SK-N-SH (cell line): ENCODE measurements at regions not wholly inside any gene's neighbourhood (a gene's known extent, or its start where the extent isn't known, plus 50 kb on each side); places are given as distances from the start of the nearest gene placed in this dataset.

Source experiments
- GATA2 ChIP-seq: sonication (generic); formaldehyde crosslinking; IDR thresholded peaks from 2 replicates; pipeline ENCODE4 v1.5.0; 2020; ENCODE audit warnings: mild to moderate bottlenecking, missing genetic modification reagents
- POLR2AphosphoS5 ChIP-seq: IDR thresholded peaks from 2 replicates; pipeline ENCODE4 v1.6.1; 2012; ENCODE audit warnings: low read depth, low read length
- REST ChIP-seq: IDR thresholded peaks from 2 replicates; pipeline ENCODE4 v1.6.1; 2012; ENCODE audit warnings: mild to moderate bottlenecking, low read depth, low read length, moderate library complexity
- TF ChIP-seq, protein P1 (sequence below): fragments of 200-600 bp; sonication (generic); IDR thresholded peaks from 2 replicates; pipeline ENCODE4 v1.6.1; 2017; ENCODE audit warnings: antibody characterized with exemption, mild to moderate bottlenecking, moderate library complexity

- TF ChIP-seq, protein P1, sequence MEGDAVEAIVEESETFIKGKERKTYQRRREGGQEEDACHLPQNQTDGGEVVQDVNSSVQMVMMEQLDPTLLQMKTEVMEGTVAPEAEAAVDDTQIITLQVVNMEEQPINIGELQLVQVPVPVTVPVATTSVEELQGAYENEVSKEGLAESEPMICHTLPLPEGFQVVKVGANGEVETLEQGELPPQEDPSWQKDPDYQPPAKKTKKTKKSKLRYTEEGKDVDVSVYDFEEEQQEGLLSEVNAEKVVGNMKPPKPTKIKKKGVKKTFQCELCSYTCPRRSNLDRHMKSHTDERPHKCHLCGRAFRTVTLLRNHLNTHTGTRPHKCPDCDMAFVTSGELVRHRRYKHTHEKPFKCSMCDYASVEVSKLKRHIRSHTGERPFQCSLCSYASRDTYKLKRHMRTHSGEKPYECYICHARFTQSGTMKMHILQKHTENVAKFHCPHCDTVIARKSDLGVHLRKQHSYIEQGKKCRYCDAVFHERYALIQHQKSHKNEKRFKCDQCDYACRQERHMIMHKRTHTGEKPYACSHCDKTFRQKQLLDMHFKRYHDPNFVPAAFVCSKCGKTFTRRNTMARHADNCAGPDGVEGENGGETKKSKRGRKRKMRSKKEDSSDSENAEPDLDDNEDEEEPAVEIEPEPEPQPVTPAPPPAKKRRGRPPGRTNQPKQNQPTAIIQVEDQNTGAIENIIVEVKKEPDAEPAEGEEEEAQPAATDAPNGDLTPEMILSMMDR, result no peak
- no peak for TF ChIP-seq GATA2
- TF ChIP-seq POLR2AphosphoS5, result no peak
- no peak for TF ChIP-seq REST
Observed at GRCh38 chr10:108230478-108231170, 1066.1 kb upstream of the SORCS1 start.
